ENCODE measurements at regions not wholly inside any gene's neighbourhood (a gene's known extent, or its start where the extent isn't known, plus 50 kb on each side); places are given as distances from the start of the nearest gene placed in this dataset.
"Not testable (repeated sequence)": the region's sequence is repeated elsewhere in the genome, so short reads cannot be mapped to it uniquely, and the experiment has no call there.

- H3K4me1 ChIP-seq, result no peaks in the 10 kb centered on the region
- no peak for DNase-seq
- intact Hi-C loops (cut with DNase I; ENCODE audit: low total_unique reads), result no loop called here
- no peaks in the 10 kb centered on the region for H3K27me3 ChIP-seq
- no peak overlapping the region for H3K27ac ChIP-seq
- no peaks in the 10 kb centered on the region for H3K36me3 ChIP-seq (ENCODE audit: low read depth, missing control alignments)
- 60 to 64% methylated on average over 6 of the region's 6 CpGs for WGBS, 2 donors
- no peak overlapping the region for H3K4me3 ChIP-seq
- H3K9me3 ChIP-seq, result no peaks in the 10 kb centered on the region
- TF ChIP-seq POLR2A (IDR thresholded peaks at IDR 0.05), result no peak
Measured at GRCh38 chr21:31424058-31424457, 80.0 kb upstream of the TIAM1 start.

DNA sequence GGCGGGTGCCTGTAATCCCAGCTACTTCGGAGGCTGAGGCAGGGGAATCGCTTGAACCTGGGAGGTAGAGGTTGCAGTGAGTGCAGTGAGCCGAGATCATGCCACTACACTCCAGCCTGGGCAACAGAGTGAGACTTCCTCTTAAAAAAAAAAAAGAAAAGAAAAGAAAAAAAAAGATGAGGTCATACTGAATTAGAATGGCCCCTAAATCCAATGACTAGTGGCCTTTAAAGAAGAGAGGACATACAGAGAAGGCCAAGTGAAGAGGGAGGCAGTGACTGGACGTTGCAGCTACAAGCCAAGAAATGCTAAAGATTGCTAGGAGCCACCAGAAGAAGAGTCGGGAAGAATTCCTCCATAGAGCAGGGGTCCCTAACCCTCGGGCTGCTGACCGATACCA, 76.9 kb upstream of the TIAM1 start:
- Histone ChIP-seq H3K27me3 (no peaks in the 10 kb centered on the region), H3K36me3 (ENCODE audit: low read depth, missing control alignments) (no peaks in the 10 kb centered on the region), H3K27ac (no peak overlapping the region), H3K4me3 (no peak overlapping the region), H3K9me3 (no peaks in the 10 kb centered on the region), H3K4me1 (no peaks in the 10 kb centered on the region)
- intact Hi-C loops (cut with DNase I; ENCODE audit: low total_unique reads), result no loop called here
- DNase-seq, result no peak
- WGBS, 2 donors, result 92 to 98% methylated on average over 8 of the region's 8 CpGs
- TF ChIP-seq POLR2A (IDR thresholded peaks at IDR 0.05), result no peak
- TF ChIP-seq, protein P1, sequence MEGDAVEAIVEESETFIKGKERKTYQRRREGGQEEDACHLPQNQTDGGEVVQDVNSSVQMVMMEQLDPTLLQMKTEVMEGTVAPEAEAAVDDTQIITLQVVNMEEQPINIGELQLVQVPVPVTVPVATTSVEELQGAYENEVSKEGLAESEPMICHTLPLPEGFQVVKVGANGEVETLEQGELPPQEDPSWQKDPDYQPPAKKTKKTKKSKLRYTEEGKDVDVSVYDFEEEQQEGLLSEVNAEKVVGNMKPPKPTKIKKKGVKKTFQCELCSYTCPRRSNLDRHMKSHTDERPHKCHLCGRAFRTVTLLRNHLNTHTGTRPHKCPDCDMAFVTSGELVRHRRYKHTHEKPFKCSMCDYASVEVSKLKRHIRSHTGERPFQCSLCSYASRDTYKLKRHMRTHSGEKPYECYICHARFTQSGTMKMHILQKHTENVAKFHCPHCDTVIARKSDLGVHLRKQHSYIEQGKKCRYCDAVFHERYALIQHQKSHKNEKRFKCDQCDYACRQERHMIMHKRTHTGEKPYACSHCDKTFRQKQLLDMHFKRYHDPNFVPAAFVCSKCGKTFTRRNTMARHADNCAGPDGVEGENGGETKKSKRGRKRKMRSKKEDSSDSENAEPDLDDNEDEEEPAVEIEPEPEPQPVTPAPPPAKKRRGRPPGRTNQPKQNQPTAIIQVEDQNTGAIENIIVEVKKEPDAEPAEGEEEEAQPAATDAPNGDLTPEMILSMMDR (IDR thresholded peaks at IDR 0.05), result no peak

DNA sequence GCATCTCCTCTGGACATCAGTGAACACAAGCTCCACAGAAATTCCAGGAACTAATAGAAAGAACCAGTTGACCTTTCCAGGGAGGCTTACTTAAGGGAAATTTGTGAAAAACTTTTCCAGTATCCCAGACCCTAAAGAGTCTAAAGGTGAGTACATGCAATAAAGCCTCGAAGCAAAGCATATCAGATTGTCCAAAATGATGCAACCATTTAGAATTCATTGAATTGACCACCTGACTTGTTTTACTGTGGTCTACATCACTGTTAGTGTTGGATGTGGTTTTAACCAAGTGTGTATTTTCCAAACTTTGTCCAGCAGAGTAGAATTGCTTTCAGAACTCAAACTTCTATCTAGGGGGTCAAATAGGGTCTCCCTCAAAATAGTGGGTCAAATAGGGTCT, 76.3 kb upstream of the TIAM1 start:
- intact Hi-C loops (cut with DNase I; ENCODE audit: low total_unique reads), result no loop called here
- no peak for DNase-seq
- Histone ChIP-seq H3K9me3 (no peaks in the 10 kb centered on the region), H3K36me3 (ENCODE audit: low read depth, missing control alignments) (no peaks in the 10 kb centered on the region), H3K27me3 (no peaks in the 10 kb centered on the region), H3K4me1 (no peaks in the 10 kb centered on the region), H3K27ac (no peak overlapping the region), H3K4me3 (no peak overlapping the region)
- WGBS, 2 donors, result 71 to 76% methylated on average over 1 of the region's 1 CpG
- no peak for TF ChIP-seq POLR2A (IDR thresholded peaks at IDR 0.05)
- TF ChIP-seq, protein P1 (IDR thresholded peaks at IDR 0.05), result no peak

DNA sequence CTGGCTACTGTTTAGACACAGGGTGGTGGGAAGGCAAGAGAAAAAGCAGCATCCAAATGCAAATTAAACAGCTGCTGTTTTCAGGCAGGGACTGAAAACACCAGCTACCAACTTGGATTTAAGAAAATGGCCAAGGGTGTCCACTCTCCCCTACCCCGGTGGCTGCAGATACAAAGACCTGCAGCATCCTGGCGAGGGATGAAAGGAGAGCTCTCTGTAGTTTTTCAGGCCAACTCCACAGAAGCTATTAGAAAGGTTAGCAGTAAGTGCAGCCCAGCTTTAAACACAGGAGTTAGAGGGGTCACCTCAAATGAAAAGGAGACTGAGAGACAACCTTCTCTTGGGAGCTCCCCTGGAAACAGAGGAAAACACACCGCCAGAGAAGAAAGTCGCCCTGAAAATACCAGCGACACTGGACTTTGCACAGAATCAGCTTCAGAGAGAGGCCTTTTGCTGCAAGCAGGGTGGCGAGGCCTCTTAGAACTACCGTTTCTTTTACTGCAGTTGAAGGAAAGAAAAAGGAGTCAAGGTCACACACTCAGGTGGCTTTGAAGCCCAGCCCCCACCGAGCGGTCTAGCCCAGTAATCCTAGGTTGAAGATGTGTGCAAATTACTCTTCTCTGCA, 74.4 kb upstream of the TIAM1 start:
- H3K4me1 ChIP-seq, result no peaks in the 10 kb centered on the region
- H3K27ac ChIP-seq, result no peak overlapping the region
- no peak for DNase-seq
- no peak overlapping the region for H3K4me3 ChIP-seq
- WGBS, 2 donors, result 83 to 87% methylated on average over 9 of the region's 9 CpGs
- intact Hi-C loops (cut with DNase I; ENCODE audit: low total_unique reads), result no loop called here
- no peaks in the 10 kb centered on the region for H3K36me3 ChIP-seq (ENCODE audit: low read depth, missing control alignments)
- H3K9me3 ChIP-seq, result no peaks in the 10 kb centered on the region
- H3K27me3 ChIP-seq, result no peaks in the 10 kb centered on the region
- TF ChIP-seq POLR2A (IDR thresholded peaks at IDR 0.05), result no peak
- TF ChIP-seq, protein P1 (IDR thresholded peaks at IDR 0.05), result no peak

- DNase-seq; H3K4me3 ChIP-seq; H3K9me3 ChIP-seq; H3K36me3 ChIP-seq (ENCODE audit: low read depth, missing control alignments); H3K27me3 ChIP-seq; H3K27ac ChIP-seq; H3K4me1 ChIP-seq; intact Hi-C loops (cut with DNase I; ENCODE audit: low total_unique reads): not testable (repeated sequence)
- WGBS, 2 donors, result 78 to 93% methylated on average over 3 of the region's 3 CpGs
Measured at GRCh38 chr21:31417214-31417613, 73.2 kb upstream of the TIAM1 start.

GRCh38 chr21:31416465-31416864, 72.4 kb upstream of the TIAM1 start:
- TF ChIP-seq POLR2A (IDR thresholded peaks at IDR 0.05), result no peak
- TF ChIP-seq, protein P1 (IDR thresholded peaks at IDR 0.05), result no peak
- intact Hi-C loops (cut with DNase I; ENCODE audit: low total_unique reads), result no loop called here
- H3K9me3 ChIP-seq, result no peaks in the 10 kb centered on the region
- 99 to 100% methylated on average over 2 of the region's 2 CpGs for WGBS, 2 donors
- no peaks in the 10 kb centered on the region for H3K27me3 ChIP-seq
- H3K36me3 ChIP-seq (ENCODE audit: low read depth, missing control alignments), result no peaks in the 10 kb centered on the region
- DNase-seq, result no peak
- no peak overlapping the region for H3K4me3 ChIP-seq
- H3K27ac ChIP-seq, result no peak overlapping the region
- H3K4me1 ChIP-seq, result no peaks in the 10 kb centered on the region
